Germinal center (tissue), 1 donor: ENCODE measurements at regions not wholly inside any gene's neighbourhood (a gene's known extent, or its start where the extent isn't known, plus 50 kb on each side); places are given as distances from the start of the nearest gene placed in this dataset.

ENCODE experiments used
- DNase-seq: peaks from one replicate; pipeline ENCODE4 v3.0.0; 2012; ENCODE audit warnings: mixed read lengths, low spot score

GRCh38 chr2:158006961-158007719 is 94.5 kb upstream of the UPP2 start:
- DNase-seq: no peak

GRCh38 chr2:158004126-158004764 is 97.4 kb upstream of the UPP2 start:
- DNase-seq: no peak

DNA sequence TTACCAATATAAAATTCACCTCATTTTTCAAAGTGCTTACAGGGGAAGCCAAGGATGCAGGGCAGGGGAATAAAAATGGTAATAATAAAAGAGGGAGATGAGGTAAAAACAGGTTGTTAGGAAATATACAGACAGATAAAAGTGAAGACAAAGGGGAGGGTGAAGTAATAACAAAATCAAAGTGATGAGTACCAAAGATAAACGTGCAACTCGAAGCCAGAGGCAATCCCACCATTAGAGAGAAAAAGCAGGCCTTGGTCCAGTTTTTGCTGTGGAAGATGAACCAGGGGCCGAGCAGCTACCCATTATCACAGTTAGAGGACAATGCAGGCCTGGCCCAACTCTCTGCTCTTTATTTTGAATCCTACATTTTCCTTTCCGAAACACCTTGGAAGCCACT is 99.6 kb upstream of the UPP2 start:
- DNase-seq: no peak

DNA sequence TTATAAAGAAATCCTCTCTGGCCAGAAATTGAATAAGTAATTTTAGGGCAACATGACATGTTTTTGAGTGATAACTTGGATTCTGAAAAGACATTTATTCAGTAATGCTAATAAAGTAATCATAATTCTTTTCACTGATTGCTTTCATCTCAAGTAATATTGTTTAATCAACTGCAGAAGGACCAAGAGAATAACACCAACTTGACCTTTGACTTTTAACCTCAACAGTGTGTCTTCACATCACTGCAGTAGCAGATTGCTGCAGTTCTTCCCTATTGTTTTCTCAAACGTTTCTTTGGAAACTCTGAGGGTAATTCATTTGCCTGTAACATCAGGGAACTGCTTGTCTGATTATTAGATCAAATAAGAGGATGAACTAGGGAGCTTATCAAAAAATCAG is 104.9 kb upstream of the UPP2 start:
- DNase-seq: no peak

- DNase-seq: no peak
Observed at GRCh38 chr2:157995117-157995516, 106.6 kb upstream of the UPP2 start.

DNA sequence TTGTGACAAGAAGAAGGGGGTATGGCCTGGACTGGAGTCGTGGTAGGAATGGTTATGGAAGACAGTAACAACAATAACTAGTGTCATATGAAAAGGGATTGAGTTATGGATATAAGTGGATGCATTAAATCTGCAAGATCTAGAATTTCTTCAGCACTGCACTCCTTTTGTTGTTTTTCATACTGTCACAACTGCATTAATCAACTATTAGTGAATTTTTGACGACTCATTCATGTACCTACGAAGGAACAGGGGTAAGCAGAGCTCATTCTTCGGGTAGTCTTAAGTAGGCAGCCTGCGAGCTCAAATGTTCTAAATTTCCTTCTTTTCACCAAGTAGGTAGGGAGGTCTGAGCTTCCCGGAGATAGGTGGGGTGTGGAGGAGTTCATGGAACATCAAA is 109.7 kb upstream of the UPP2 start:
- DNase-seq: no peak

DNA sequence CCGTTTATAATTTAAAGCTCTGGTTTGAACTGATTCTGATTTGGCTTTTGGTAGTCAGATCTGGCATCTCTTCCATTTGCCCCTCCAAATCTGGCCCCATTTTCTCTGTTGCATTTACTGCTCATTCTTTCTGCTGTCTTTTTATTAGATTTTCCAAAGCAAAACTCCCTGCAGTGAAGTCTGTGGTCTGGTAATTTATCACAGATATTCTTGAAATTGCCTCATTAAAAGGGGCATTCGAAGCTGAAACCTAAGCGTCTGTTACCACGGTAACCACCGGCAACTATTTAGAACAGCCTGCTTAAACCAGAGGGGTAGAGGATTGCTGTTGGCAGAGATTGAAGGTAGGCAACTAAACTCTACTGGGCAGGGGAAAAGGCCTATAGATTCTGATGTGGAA is 111.5 kb upstream of the UPP2 start:
- no peak for DNase-seq

GRCh38 chr2:157989227-157989626 is 112.4 kb upstream of the UPP2 start:
- DNase-seq: no peak

GRCh38 chr2:157986761-157987160 is 110.6 kb upstream of the ACVR1 start:
- DNase-seq: no peak

DNA sequence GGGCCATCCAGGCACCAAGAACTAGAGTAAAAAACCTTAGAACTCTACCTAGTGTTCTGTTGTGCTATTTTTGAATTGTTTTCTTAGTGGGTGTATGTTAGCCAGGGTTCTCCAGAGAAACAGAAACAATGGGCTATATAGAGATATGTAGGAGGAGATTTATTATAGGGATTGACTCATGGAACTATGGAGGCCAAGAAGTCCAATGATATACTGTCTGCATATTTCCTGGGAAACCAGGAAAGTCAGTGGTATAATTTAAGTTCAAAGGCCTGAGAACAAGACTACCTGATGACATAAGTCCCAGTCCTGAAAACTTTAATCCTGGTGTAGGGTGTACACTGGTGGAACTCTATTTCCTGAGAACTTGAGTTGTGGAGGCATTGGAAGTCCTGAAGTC is 108.7 kb upstream of the ACVR1 start:
- DNase-seq: no peak

GRCh38 chr2:157980020-157980419 is 103.9 kb upstream of the ACVR1 start:
- no peak for DNase-seq

DNA sequence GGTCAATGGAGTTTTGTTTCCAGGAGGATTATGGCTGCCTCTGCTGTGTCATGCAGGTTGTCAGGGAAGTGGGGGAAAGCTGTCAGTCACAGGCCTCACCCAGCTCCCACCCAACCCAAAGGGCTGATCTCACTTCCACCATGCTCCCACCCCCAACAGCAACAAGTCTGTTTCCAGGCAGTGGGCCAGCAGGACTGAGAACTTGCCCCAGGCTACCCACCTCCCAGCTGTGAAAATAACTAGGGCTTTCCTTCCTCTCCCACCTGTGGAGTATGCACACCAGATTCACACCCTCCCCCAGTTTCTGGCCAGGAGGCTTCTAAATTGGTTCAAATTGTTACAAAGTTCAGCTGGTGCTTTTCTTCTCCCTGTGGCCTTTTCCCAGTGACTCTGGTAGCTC is 95.6 kb upstream of the ACVR1 start:
- DNase-seq: no peak

GRCh38 chr2:157967856-157968255 is 91.7 kb upstream of the ACVR1 start:
- DNase-seq: no peak

- DNase-seq: no peak
Observed at GRCh38 chr2:157959249-157959648, 83.1 kb upstream of the ACVR1 start.

- no peak for DNase-seq
Observed at GRCh38 chr2:157957596-157957995, 81.5 kb upstream of the ACVR1 start.

- no peak for DNase-seq
Observed at GRCh38 chr2:157952558-157952957, 76.4 kb upstream of the ACVR1 start.

- DNase-seq: no peak
Observed at GRCh38 chr2:157948856-157949255, 72.7 kb upstream of the ACVR1 start.

DNA sequence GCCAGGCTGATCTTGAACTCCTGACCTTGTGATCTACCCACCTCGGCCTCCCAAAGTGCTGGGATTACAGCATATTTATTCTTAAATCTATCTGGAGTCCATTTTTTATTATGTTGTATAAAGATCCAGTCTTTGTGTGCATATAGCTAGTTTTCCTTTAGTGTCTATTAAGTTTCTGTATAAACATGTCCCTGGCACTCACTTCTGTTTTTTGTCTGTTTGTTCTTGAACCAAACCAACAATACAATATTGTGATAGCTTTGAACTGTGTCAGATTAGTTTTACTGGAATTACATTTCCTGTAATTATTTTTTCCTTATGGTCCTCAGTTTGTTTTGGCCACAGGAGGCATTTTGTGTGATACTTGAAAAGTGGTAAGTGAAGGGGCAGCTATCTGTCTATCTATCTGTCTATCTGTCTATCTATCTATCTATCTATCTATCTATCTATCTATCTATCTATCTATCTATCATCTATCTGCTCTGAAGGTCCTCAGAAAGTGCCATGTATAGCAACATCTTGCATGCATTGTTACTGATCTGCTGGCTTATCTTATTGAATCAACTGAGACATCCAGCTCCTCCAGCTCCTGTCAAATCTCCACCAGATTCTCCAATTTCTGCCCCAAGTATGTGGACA is 70.9 kb upstream of the ACVR1 start:
- no peak for DNase-seq

- no peak for DNase-seq
Observed at GRCh38 chr2:157940024-157940423, 63.9 kb upstream of the ACVR1 start.

- DNase-seq: no peak
Observed at GRCh38 chr2:157938556-157938955, 62.4 kb upstream of the ACVR1 start.

GRCh38 chr2:157936406-157936805 is 60.3 kb upstream of the ACVR1 start:
- DNase-seq: no peak

- no peak for DNase-seq
Observed at GRCh38 chr2:157935378-157935906, 59.3 kb upstream of the ACVR1 start.

GRCh38 chr2:157934684-157935377 is 58.7 kb upstream of the ACVR1 start:
- no peak for DNase-seq
